ENCODE measurements at regions not wholly inside any gene's neighbourhood (a gene's known extent, or its start where the extent isn't known, plus 50 kb on each side); places are given as distances from the start of the nearest gene placed in this dataset.

DNA sequence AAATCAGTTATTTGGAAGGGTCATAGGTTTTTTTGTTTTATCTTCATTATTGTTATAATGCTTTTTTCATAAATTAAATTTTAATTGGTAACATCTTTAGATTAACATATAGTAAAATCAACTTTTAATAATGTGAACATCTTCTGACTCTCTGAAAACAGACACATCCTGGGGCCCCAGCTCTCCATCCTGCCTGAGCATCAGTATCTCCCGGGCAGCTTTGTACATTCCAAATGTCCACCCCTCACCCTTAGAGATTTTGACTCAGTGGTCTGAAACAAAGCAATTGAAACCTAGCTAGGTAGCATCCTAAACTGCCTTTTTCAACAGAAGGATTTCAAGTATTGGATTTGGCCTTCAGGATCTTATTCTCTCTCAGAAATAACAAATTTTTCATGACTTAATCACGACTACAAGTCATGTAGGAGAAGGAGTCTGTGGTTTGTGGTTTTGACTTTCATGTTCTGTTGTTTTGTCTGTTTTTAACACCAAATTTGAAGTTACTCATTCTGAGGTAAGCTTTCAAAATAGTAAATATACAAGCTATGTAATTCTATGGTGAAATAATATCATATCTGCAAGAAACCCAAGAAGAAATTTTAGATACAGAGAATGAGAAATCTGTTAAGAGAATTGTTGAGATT lies 147.3 kb upstream of the UBE2E2 start:
- Histone ChIP-seq H3K4me3 (no peak overlapping the region), H3K9me3 (no peaks in the 10 kb centered on the region), H3K36me3 (no peaks in the 10 kb centered on the region), H3K27me3 (no peaks in the 10 kb centered on the region)
- DNase-seq, result no peak

- Histone ChIP-seq H3K36me3 (no peaks in the 10 kb centered on the region), H3K27me3 (no peaks in the 10 kb centered on the region), H3K4me3 (no peak overlapping the region), H3K9me3 (no peaks in the 10 kb centered on the region)
- no peak for DNase-seq
These were observed 140.5 kb upstream of the UBE2E2 start for GRCh38 chr3:23062582-23062981.

GRCh38 chr3:23062982-23063381 lies 140.1 kb upstream of the UBE2E2 start:
- no peaks in the 10 kb centered on the region for H3K27me3 ChIP-seq
- no peak for DNase-seq
- H3K36me3 ChIP-seq, result no peaks in the 10 kb centered on the region
- H3K4me3 ChIP-seq, result no peak overlapping the region
- H3K9me3 ChIP-seq, result no peaks in the 10 kb centered on the region

- Histone ChIP-seq H3K27me3 (no peaks in the 10 kb centered on the region), H3K9me3 (no peaks in the 10 kb centered on the region), H3K4me3 (no peak overlapping the region), H3K36me3 (no peaks in the 10 kb centered on the region)
- DNase-seq, result no peak
These were observed 136.0 kb upstream of the UBE2E2 start for GRCh38 chr3:23067116-23067515.

DNA sequence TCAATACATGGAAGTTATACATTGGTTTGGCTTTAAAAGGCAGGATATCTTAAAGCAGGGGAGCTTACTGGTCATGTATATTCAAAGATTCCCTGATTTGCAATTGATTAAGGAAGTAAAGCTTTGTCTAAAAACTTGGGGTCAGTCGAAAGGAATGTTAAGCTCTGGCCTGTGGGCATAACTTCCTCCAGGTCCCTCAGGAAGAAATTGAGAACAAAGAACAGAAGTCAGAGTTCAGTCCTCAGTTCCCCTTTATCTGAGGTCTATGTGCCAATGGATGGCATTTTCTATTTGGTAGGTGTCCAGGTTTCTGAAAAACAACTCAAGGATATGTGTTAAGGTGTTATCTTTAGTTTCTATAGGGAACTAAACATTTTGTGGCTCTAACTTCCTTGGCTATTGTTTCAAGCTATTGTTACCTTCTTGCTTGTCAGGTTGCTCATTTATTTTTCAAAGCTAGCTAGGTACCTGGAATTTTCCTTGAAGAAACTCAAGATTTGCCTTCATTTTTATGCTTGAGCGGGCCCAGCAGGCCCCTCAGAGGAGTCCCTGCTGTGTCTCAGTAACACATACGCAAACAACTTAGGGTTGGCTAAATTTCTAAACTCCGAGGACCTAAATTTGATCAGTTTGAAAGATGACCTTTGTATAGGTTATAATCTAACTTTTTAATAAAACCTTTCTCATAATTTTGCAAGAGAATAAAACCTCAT lies 135.0 kb upstream of the UBE2E2 start:
- H3K27me3 ChIP-seq, result no peaks in the 10 kb centered on the region

GRCh38 chr3:23071296-23071695 lies 131.8 kb upstream of the UBE2E2 start:
- no peaks in the 10 kb centered on the region for H3K27me3 ChIP-seq
- H3K36me3 ChIP-seq, result no peaks in the 10 kb centered on the region
- DNase-seq, result no peak
- H3K4me3 ChIP-seq, result no peak overlapping the region
- H3K9me3 ChIP-seq, result no peaks in the 10 kb centered on the region

More for the DNA sequence above, 135.0 kb upstream of the UBE2E2 start:
- H3K36me3 ChIP-seq, result no peaks in the 10 kb centered on the region
- H3K4me3 ChIP-seq, result no peak overlapping the region
- DNase-seq, result no peak
- H3K9me3 ChIP-seq, result no peaks in the 10 kb centered on the region

GRCh38 chr3:23071758-23072157 lies 131.4 kb upstream of the UBE2E2 start:
- Histone ChIP-seq H3K27me3 (no peaks in the 10 kb centered on the region), H3K36me3 (no peaks in the 10 kb centered on the region), H3K9me3 (no peaks in the 10 kb centered on the region), H3K4me3 (no peak overlapping the region)
- no peak for DNase-seq

DNA sequence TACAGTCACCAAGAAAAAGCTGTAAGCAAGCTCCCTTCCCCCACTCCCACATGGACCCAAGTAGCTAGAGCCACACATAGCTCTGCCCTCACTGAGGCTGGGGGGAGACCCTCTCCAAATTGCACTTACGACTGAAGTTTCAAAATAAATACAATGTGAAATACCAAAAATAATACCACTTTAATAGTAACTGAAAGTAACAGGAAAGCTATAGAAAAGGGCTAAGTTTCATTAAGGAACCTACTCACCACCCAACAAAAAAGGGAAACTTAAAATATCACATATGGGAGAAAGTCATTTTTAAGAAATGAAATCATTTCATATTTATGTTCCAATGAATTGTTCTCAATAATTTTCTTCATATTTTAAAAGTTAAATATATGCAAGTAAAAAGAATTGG lies 130.4 kb upstream of the UBE2E2 start:
- H3K4me3 ChIP-seq, result no peak overlapping the region
- DNase-seq, result no peak
- H3K36me3 ChIP-seq, result no peaks in the 10 kb centered on the region
- H3K27me3 ChIP-seq, result no peaks in the 10 kb centered on the region
- no peaks in the 10 kb centered on the region for H3K9me3 ChIP-seq

GRCh38 chr3:23073724-23074305 lies 129.3 kb upstream of the UBE2E2 start:
- Histone ChIP-seq H3K4me3 (no peak overlapping the region), H3K36me3 (no peaks in the 10 kb centered on the region), H3K27me3 (no peaks in the 10 kb centered on the region), H3K9me3 (no peaks in the 10 kb centered on the region)
- DNase-seq, result no peak

DNA sequence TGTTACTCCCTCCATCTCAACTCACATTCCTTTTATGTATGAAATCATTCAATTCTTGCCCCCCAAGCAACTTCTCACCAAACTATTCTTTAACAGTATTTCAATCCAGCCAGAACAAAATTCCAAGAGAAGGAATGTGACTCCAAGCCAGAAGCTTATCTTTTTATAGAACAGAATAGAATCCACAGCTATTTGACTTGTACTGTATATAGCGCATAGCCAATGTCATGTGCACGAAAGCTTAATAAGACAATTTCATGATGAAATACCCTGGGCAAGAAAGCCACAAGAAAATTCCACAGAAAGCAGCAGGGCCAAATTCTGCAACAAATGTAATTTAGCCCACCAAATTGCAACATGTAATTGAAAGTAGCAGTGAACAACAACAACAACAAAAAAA lies 127.6 kb upstream of the UBE2E2 start:
- DNase-seq, result no peak
- Histone ChIP-seq H3K36me3 (no peaks in the 10 kb centered on the region), H3K4me3 (no peak overlapping the region), H3K27me3 (no peaks in the 10 kb centered on the region), H3K9me3 (no peaks in the 10 kb centered on the region)

DNA sequence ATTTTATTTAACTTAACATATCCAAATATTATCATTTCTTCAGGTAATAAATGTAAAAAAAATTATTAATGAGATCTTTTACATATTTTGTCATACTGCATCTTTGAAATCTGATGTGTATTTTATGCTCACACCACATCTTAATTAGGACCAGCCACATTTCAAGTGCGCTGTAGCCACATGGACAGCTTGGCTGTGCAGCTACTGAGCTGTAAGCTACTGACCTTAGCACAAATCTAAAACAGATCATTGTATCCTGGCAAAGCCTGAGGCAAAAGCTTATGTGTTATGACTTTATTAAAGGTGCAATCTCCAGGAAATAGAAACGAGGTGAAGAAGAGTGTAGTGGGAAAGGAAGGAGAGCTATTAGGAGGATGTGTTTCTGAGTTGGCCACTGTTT lies 126.7 kb upstream of the UBE2E2 start:
- Histone ChIP-seq H3K9me3 (no peaks in the 10 kb centered on the region), H3K36me3 (no peaks in the 10 kb centered on the region), H3K4me3 (no peak overlapping the region), H3K27me3 (no peaks in the 10 kb centered on the region)
- no peak for DNase-seq

- H3K9me3 ChIP-seq, result no peaks in the 10 kb centered on the region
- H3K4me3 ChIP-seq, result no peak overlapping the region
- no peak for DNase-seq
- no peaks in the 10 kb centered on the region for H3K27me3 ChIP-seq
- H3K36me3 ChIP-seq, result no peaks in the 10 kb centered on the region
These were observed 126.0 kb upstream of the UBE2E2 start for GRCh38 chr3:23077126-23077525.

DNA sequence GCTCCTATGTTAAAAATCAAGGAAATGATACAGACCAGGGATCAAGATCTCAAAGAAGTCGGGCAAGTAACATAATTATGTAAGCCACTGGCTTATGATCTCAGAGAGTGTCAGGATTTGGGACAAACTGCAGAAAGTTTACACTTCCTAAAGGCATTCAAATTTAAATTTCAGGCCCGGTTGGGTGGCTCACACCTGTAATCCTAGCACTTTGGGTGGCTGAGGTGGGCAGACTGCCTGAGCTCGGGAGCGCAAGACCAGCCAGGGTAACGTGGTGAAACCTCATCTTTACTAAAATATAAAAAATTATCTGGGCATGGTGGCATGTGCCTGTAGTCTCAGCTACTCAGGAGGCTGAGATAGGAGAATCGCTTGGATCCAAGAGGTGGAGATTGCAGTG lies 124.4 kb upstream of the UBE2E2 start:
- Histone ChIP-seq H3K36me3 (no peaks in the 10 kb centered on the region), H3K4me3 (no peak overlapping the region), H3K9me3 (no peaks in the 10 kb centered on the region), H3K27me3 (no peaks in the 10 kb centered on the region)
- DNase-seq, result no peak

- Histone ChIP-seq H3K36me3 (no peaks in the 10 kb centered on the region), H3K4me3 (no peak overlapping the region), H3K9me3 (no peaks in the 10 kb centered on the region), H3K27me3 (no peaks in the 10 kb centered on the region)
- peak; percentile 9 for DNase-seq
These were observed 123.2 kb upstream of the UBE2E2 start for GRCh38 chr3:23079976-23080375.

- Histone ChIP-seq H3K4me3 (no peak overlapping the region), H3K9me3 (no peaks in the 10 kb centered on the region), H3K27me3 (no peaks in the 10 kb centered on the region), H3K36me3 (no peaks in the 10 kb centered on the region)
- no peak for DNase-seq
These were observed 119.4 kb upstream of the UBE2E2 start for GRCh38 chr3:23083701-23084100.

DNA sequence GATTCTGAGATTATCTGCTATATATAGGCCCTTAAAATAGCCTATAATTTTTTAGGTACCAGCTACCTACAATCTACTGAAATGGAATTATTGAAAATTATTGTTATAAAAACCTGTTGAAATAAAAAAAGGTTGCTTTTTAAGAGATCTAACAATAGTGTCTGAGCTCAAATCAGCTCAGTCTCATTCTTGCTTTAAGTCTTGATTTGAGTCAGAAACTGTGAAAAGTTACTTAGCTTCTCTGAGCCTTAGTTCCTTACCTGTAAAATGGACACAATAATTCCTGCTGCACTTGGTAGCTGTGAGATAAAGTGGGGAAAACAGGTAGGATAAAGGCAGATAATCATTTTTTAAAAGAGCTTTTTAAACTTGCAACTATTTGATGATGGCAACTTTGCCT lies 118.8 kb upstream of the UBE2E2 start:
- no peak overlapping the region for H3K4me3 ChIP-seq
- no peak for DNase-seq
- no peaks in the 10 kb centered on the region for H3K9me3 ChIP-seq
- H3K27me3 ChIP-seq, result no peaks in the 10 kb centered on the region
- H3K36me3 ChIP-seq, result no peaks in the 10 kb centered on the region

- no peak for DNase-seq
- H3K4me3 ChIP-seq, result no peak overlapping the region
- H3K9me3 ChIP-seq, result no peaks in the 10 kb centered on the region
- H3K36me3 ChIP-seq, result no peaks in the 10 kb centered on the region
- no peaks in the 10 kb centered on the region for H3K27me3 ChIP-seq
These were observed 117.9 kb upstream of the UBE2E2 start for GRCh38 chr3:23085261-23085660.

DNA sequence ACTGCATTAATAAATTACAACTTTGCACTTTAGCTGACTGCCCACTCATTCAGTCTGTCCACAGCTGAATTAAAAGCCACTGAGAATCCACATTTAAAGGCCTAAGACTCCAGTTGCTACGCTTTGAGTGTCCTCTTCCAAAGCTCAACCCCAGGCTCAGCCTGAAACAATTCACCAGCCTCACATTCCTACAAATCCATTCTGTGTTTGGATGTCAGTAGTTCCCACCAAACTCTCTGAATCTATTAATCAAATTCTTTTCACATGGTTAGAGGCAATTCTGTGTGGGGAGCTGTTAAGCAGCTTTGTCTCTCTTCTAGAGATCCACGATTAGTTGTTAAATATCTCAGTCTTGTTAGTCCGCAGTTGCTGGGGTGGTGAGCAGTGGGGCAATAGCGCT lies 116.8 kb upstream of the UBE2E2 start:
- Histone ChIP-seq H3K27me3 (no peaks in the 10 kb centered on the region), H3K36me3 (no peaks in the 10 kb centered on the region), H3K9me3 (no peaks in the 10 kb centered on the region), H3K4me3 (no peak overlapping the region)
- no peak for DNase-seq

All from MG63 (cell line).